ENCODE measurements at regions not wholly inside any gene's neighbourhood (a gene's known extent, or its start where the extent isn't known, plus 50 kb on each side); places are given as distances from the start of the nearest gene placed in this dataset.

DNA sequence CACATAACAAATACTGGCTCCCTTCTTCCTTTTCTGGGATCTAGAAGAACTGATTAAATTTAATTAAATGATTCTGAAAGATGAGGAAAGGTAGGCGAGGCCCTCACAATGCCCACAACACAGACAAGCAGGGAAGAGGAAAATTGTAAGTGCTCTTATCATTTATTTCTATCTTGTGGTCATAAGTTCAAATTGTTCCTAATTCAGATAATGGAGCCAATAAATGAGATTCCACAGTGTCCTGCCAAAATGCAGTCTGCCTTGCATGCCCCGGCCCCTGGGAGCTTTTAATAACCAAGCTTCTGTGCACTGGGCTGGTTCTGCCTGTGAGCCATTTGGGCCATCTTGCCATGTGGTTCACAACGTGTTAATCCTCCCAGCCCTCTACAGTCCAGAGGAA, 97.0 kb downstream of the CMC2 start:
- TF ChIP-seq, protein P1, sequence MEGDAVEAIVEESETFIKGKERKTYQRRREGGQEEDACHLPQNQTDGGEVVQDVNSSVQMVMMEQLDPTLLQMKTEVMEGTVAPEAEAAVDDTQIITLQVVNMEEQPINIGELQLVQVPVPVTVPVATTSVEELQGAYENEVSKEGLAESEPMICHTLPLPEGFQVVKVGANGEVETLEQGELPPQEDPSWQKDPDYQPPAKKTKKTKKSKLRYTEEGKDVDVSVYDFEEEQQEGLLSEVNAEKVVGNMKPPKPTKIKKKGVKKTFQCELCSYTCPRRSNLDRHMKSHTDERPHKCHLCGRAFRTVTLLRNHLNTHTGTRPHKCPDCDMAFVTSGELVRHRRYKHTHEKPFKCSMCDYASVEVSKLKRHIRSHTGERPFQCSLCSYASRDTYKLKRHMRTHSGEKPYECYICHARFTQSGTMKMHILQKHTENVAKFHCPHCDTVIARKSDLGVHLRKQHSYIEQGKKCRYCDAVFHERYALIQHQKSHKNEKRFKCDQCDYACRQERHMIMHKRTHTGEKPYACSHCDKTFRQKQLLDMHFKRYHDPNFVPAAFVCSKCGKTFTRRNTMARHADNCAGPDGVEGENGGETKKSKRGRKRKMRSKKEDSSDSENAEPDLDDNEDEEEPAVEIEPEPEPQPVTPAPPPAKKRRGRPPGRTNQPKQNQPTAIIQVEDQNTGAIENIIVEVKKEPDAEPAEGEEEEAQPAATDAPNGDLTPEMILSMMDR (IDR thresholded peaks at IDR 0.05 in 8 of 11, conservative IDR thresholded peaks at IDR 0.05 in 3 of 11) = no peak
- TF ChIP-seq POLR2A (IDR thresholded peaks at IDR 0.05) = no peak

Measured in spleen (tissue), 7 donors.